DMS79 treated with DMSO at 0.1 percent for 48 hours (cell line): ENCODE measurements at regions not wholly inside any gene's neighbourhood (a gene's known extent, or its start where the extent isn't known, plus 50 kb on each side); places are given as distances from the start of the nearest gene placed in this dataset.
"Not testable (repeated sequence)": the region's sequence is repeated elsewhere in the genome, so short reads cannot be mapped to it uniquely, and the experiment has no call there.

ENCODE experiments used
- DNase-seq: peaks from one replicate; lab custom pipeline; 2025; lab: John Stamatoyannopoulos, UW

GRCh38 chr12:105423237-105423636 is 92.7 kb downstream of the C12orf75 start:
- no peak for DNase-seq

GRCh38 chr12:105423921-105424320 is 93.4 kb downstream of the C12orf75 start:
- no peak for DNase-seq

- no peak for DNase-seq
Measured at GRCh38 chr12:105425254-105426174, 95.0 kb downstream of the C12orf75 start.

- no peak for DNase-seq
Measured at GRCh38 chr12:105426766-105427165, 96.3 kb downstream of the C12orf75 start.

- no peak for DNase-seq
Measured at GRCh38 chr12:105427883-105428282, 97.4 kb downstream of the C12orf75 start.

- DNase-seq: no peak
Measured at GRCh38 chr12:105428793-105429395, 98.4 kb downstream of the C12orf75 start.

GRCh38 chr12:105429511-105429910 is 99.0 kb downstream of the C12orf75 start:
- no peak for DNase-seq

- peak; percentile 57 for DNase-seq
Measured at GRCh38 chr12:105431537-105432100, 101.1 kb downstream of the C12orf75 start.

GRCh38 chr12:105433804-105434203 is 103.3 kb downstream of the C12orf75 start:
- DNase-seq: no peak

GRCh38 chr12:105436636-105437035 is 106.1 kb downstream of the C12orf75 start:
- DNase-seq: no peak

GRCh38 chr12:105440037-105440664 is 109.7 kb downstream of the C12orf75 start:
- no peak for DNase-seq

GRCh38 chr12:105443802-105444652 is 113.5 kb downstream of the C12orf75 start:
- DNase-seq: no peak

GRCh38 chr12:105444653-105445102 is 114.2 kb downstream of the C12orf75 start:
- no peak for DNase-seq

- no peak for DNase-seq
Measured at GRCh38 chr12:105445249-105445648, 114.8 kb downstream of the C12orf75 start.

GRCh38 chr12:105445649-105446048 is 115.2 kb downstream of the C12orf75 start:
- no peak for DNase-seq

GRCh38 chr12:105446460-105446859 is 116.0 kb downstream of the C12orf75 start:
- DNase-seq: not testable (repeated sequence)

- no peak for DNase-seq
Measured at GRCh38 chr12:105449431-105449830, 118.9 kb downstream of the C12orf75 start.

- no peak for DNase-seq
Measured at GRCh38 chr12:105451211-105451610, 120.7 kb downstream of the C12orf75 start.

GRCh38 chr12:105451798-105452197 is 121.3 kb downstream of the C12orf75 start:
- DNase-seq: no peak

- no peak for DNase-seq
Measured at GRCh38 chr12:105453316-105453715, 122.8 kb downstream of the C12orf75 start.

GRCh38 chr12:105454688-105455087 is 124.2 kb downstream of the C12orf75 start:
- DNase-seq: no peak
